Prostate gland (tissue), 2 donors: ENCODE measurements at regions not wholly inside any gene's neighbourhood (a gene's known extent, or its start where the extent isn't known, plus 50 kb on each side); places are given as distances from the start of the nearest gene placed in this dataset.
A peak's percentile ranks its signal among the peaks of the same experiment; 100 is the strongest.
"Not testable (repeated sequence)": the region's sequence is repeated elsewhere in the genome, so short reads cannot be mapped to it uniquely, and the experiment has no call there.

Experiments used
- DNase-seq: peaks from one replicate; pipeline ENCODE4 v3.0.0-alpha.2; 2019; ENCODE audit warnings: low spot score
- H3K27ac ChIP-seq, 2 donors: fragments of 200-600 bp; sonication (generic); 2 replicates each; pipeline ENCODE4 v1.5.1; 2017 to 2019
- H3K27me3 ChIP-seq: fragments of 200-600 bp; sonication (generic); replicated peaks from 2 replicates; pipeline ENCODE4 v1.5.1; 2019; ENCODE audit not compliant: insufficient read depth
- H3K36me3 ChIP-seq, 2 donors: fragments of 200-600 bp; sonication (generic); 1 replicate in 1 of 2; 2 replicates in 1 of 2; pipeline versions ENCODE4 v1.5.1 to v1.8.1; 2017 to 2019
- H3K4me1 ChIP-seq: fragments of 200-600 bp; sonication (generic); replicated peaks from 2 replicates; pipeline ENCODE4 v1.5.1; 2019
- H3K4me3 ChIP-seq, 2 donors: fragments of 200-600 bp; sonication (generic); 2 replicates each; pipeline ENCODE4 v1.5.1; 2017 to 2019
- H3K9me3 ChIP-seq: fragments of 200-600 bp; sonication (generic); 2 replicates; pipeline ENCODE4 v1.5.1; 2017
- POLR2A ChIP-seq: fragments of 450-650 bp; IDR thresholded peaks from one replicate; pipeline ENCODE4 v1.6.1; 2016; ENCODE audit warnings: antibody characterized with exemption, mild to moderate bottlenecking
- POLR2AphosphoS5 ChIP-seq: sonication (generic); formaldehyde crosslinking; IDR thresholded peaks from one replicate; pipeline ENCODE4 v1.6.1; 2017; ENCODE audit warnings: antibody characterized with exemption
- WGBS: methylation state at CpG from one replicate; pipeline ENCODE4 v1.1.5; 2018; 5-methylcytosine and 5-hydroxymethylcytosine counted together
- intact Hi-C: fragments of 100-400 bp; cut with DNase I; formaldehyde crosslinking; loops from one replicate; pipeline ENCODE4 v1.14.2; 2022
- TF ChIP-seq, protein P1 (sequence below), 4 experiments: fragments of 200-600 bp in 2 of 4; fragments of 450-650 bp in 2 of 4; sonication (generic) in 2 of 4; IDR thresholded peaks; 1 replicate in 3 of 4; 2 replicates in 1 of 4; pipeline ENCODE4 v1.5.1; 2016 to 2019; ENCODE audit warnings: antibody characterized with exemption in 4 of 4, mild to moderate bottlenecking in 2 of 4, moderate library complexity in 2 of 4

DNA sequence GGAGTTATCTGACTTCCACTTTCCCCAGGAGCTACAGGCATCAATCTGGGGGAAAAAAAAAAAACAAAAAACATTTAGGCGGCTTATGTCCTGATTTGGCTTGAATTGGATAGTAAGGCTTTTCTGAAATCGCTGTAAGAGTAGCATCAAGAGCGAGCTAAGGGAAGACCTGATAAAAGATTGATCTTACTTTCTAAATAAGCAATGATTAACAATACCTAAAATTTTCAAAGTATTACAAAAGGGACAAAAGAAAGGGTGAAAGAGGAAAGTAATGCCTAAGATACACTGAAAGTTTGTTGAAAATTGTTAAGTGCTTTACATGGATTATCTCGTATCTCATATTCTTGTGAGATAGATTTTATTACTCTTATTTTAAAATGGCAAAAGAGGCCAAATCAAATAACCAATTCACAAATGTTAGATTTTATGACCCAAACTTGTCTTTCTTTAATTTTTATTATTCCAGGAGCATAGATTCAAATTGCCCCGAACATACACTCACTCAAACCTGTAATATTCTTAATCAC is 106.4 kb upstream of the PRSS16 start:
- 85% methylated on average over 5 of the region's 5 CpGs for WGBS
- Histone ChIP-seq H3K4me3 (no peak overlapping the region), H3K27me3 (no peaks in the 10 kb centered on the region), H3K27ac (no peak overlapping the region), H3K36me3 (no peaks in the 10 kb centered on the region), H3K4me1 (no peaks in the 10 kb centered on the region), H3K9me3 (no peaks in the 10 kb centered on the region)
- intact Hi-C loops, result loop anchor here (10.0 kb wide), 1 partner anchor 1086 kb away; a partner anchor contains a TSS
- no peak for TF ChIP-seq POLR2A
- no peak for TF ChIP-seq POLR2AphosphoS5
- TF ChIP-seq, protein P1, sequence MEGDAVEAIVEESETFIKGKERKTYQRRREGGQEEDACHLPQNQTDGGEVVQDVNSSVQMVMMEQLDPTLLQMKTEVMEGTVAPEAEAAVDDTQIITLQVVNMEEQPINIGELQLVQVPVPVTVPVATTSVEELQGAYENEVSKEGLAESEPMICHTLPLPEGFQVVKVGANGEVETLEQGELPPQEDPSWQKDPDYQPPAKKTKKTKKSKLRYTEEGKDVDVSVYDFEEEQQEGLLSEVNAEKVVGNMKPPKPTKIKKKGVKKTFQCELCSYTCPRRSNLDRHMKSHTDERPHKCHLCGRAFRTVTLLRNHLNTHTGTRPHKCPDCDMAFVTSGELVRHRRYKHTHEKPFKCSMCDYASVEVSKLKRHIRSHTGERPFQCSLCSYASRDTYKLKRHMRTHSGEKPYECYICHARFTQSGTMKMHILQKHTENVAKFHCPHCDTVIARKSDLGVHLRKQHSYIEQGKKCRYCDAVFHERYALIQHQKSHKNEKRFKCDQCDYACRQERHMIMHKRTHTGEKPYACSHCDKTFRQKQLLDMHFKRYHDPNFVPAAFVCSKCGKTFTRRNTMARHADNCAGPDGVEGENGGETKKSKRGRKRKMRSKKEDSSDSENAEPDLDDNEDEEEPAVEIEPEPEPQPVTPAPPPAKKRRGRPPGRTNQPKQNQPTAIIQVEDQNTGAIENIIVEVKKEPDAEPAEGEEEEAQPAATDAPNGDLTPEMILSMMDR (IDR thresholded peaks at IDR 0.05), result no peak
- no peak for DNase-seq

DNA sequence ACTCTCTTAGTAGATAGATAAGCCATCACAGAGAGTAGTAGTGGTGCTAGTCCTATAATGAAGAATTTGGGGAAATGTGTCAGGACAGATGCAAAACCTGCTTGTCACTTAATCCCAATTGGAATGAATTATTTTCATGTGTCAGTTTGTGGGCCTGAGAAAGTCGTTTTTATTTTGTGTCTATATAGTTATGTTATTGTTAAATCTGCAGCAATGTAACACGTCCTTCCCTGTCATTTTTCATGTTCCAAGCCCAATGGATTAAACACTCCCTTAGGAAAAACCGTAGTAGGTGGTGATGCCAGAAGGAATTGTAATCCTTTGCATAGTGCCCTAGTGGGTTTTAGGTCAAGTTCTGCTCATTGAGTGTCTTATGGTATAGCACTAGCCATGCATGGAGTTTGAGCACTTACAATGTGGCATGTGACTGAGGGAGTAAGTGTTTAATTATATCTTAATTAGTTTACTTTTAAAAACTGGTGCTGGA is 105.9 kb upstream of the PRSS16 start:
- intact Hi-C loops, result loop anchor here (10.0 kb wide), 1 partner anchor 1087 kb away; a partner anchor contains a TSS
- H3K36me3 ChIP-seq, result no peaks in the 10 kb centered on the region
- H3K4me1 ChIP-seq, result no peaks in the 10 kb centered on the region
- WGBS, result 65% methylated on average over 3 of the region's 3 CpGs
- TF ChIP-seq, protein P1 (IDR thresholded peaks at IDR 0.05), result no peak
- no peak overlapping the region for H3K27ac ChIP-seq
- DNase-seq, result no peak
- H3K9me3 ChIP-seq, result no peaks in the 10 kb centered on the region
- no peak overlapping the region for H3K4me3 ChIP-seq
- no peaks in the 10 kb centered on the region for H3K27me3 ChIP-seq

DNA sequence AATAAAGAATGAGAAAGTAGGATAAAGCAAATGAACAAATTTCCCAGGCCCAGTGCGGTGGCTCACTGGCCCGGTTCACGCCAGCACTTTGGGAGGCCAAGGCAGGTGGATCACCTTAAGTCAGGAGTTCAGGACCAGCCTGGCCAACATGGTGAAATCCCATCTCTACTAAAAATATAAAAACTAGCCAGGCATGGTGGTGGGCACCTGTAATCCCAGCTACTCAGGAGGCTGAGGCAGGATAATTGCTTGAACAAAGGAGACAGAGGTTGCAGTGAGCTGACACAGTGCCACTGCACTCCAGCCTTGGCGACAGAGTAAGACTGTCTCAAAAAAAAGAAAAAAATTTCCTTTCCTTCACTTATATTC is 104.5 kb upstream of the PRSS16 start:
- 98% methylated on average over 4 of the region's 4 CpGs for WGBS

DNA sequence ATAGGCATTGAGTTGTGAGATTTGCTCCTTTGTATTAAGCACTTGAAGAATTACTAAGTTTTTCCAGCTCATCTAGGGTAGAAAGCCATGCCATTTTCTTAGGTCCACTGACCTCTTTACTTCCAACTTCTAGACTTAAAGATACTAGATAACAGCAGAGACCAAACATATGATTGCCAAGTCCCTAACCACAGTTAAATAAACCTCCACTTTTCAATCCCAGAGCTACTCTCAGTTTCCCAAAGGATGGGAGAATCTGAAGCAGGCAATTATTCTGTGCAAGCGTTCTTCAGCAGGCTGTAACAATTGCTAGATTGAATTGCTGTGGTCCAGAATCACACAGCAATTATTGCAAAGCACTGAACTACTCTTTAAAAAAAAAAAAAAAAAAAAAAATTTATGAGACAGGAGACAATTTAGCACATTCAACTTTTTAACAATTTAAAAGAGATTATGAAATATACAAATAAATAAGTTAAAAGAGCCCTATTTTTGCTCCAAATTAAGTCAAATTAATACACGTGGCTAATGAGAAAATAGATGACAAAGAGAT is 104.0 kb upstream of the PRSS16 start:
- DNase-seq, result no peak
- Histone ChIP-seq H3K36me3 (no peaks in the 10 kb centered on the region), H3K9me3 (no peaks in the 10 kb centered on the region), H3K4me1 (no peaks in the 10 kb centered on the region), H3K27me3 (no peaks in the 10 kb centered on the region), H3K27ac (no peak overlapping the region), H3K4me3 (no peak overlapping the region)
- TF ChIP-seq POLR2AphosphoS5 (no peak), POLR2A (no peak)
- TF ChIP-seq, protein P1 (IDR thresholded peaks at IDR 0.05), result no peak
- WGBS, result 86% methylated on average over 2 of the region's 2 CpGs
- intact Hi-C loops, result loop anchor here (10.0 kb wide), 1 partner anchor 1089 kb away; a partner anchor contains a TSS

More for the DNA sequence above, 104.5 kb upstream of the PRSS16 start:
- DNase-seq, H3K4me3 ChIP-seq, H3K4me1 ChIP-seq, H3K27ac ChIP-seq, H3K27me3 ChIP-seq, H3K36me3 ChIP-seq, H3K9me3 ChIP-seq: not testable (repeated sequence)
- intact Hi-C loops, result loop anchor here (10.0 kb wide), 1 partner anchor 1088 kb away; a partner anchor contains a TSS

DNA sequence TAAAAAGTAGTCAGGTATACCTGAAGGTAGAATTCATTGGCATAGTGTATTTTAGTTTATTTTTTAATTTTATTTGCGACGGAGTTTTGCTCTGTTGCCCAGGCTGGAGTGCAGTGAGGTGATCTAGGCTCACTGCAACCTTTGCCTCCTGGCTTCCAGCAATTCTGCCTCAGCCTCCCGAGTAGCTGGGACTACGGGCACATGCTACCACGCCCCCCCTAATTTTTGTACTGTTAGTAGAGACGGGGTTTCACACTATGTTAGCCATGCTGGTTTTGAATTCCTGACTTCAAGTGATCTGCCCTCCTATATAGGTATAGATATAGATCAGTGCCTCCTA is 102.8 kb upstream of the PRSS16 start:
- Histone ChIP-seq H3K27me3 (no peaks in the 10 kb centered on the region), H3K36me3 (no peaks in the 10 kb centered on the region), H3K9me3 (no peaks in the 10 kb centered on the region), H3K27ac (peak overlapping the region in 1 of 2 donors; percentile 88), H3K4me3 (peak overlapping the region; percentile 47 to 66), H3K4me1 (no peaks in the 10 kb centered on the region)
- WGBS, result 43% methylated on average over 6 of the region's 6 CpGs
- intact Hi-C loops, result loop anchor here (10.0 kb wide), 1 partner anchor 1090 kb away; a partner anchor contains a TSS
- TF ChIP-seq, protein P1 (IDR thresholded peaks at IDR 0.05), result no peak
- TF ChIP-seq POLR2A, result no peak
- no peak for TF ChIP-seq POLR2AphosphoS5
- no peak for DNase-seq
